Loucy (cell line): ENCODE measurements at regions not wholly inside any gene's neighbourhood (a gene's known extent, or its start where the extent isn't known, plus 50 kb on each side); places are given as distances from the start of the nearest gene placed in this dataset.
"Not testable (repeated sequence)": the region's sequence is repeated elsewhere in the genome, so short reads cannot be mapped to it uniquely, and the experiment has no call there.

ENCODE experiments used
- H2AFZ ChIP-seq: fragments of 200-600 bp; sonication (generic); 2 replicates; pipeline ENCODE4 v1.6.0; 2016; ENCODE audit warnings: antibody characterized with exemption, mild to moderate bottlenecking, low read length, moderate library complexity
- H3F3A ChIP-seq: fragments of 200-600 bp; 2 replicates; pipeline ENCODE4 v1.6.0; 2016; ENCODE audit warnings: antibody characterized with exemption, low read depth, mild to moderate bottlenecking
- H3K27me3 ChIP-seq: fragments of 200-600 bp; sonication (generic); 2 replicates; pipeline ENCODE4 v1.6.1; 2014; ENCODE audit warnings: low read length, mild to moderate bottlenecking; ENCODE audit not compliant: insufficient read depth, poor library complexity, severe bottlenecking
- H3K36me3 ChIP-seq: fragments of 200-600 bp; sonication (generic); 2 replicates; pipeline ENCODE4 v1.6.1; 2016; ENCODE audit warnings: low read length; ENCODE audit not compliant: insufficient read depth
- H3K4me1 ChIP-seq: fragments of 200-600 bp; sonication (generic); 2 replicates; pipeline ENCODE4 v1.5.1; 2014; ENCODE audit warnings: low read length, mild to moderate bottlenecking; ENCODE audit not compliant: insufficient read depth, poor library complexity, severe bottlenecking
- H3K4me2 ChIP-seq: fragments of 200-600 bp; sonication (generic); 2 replicates; pipeline ENCODE4 v1.6.0; 2014; ENCODE audit warnings: antibody characterized with exemption, low read length, low read depth, mild to moderate bottlenecking; ENCODE audit not compliant: poor library complexity, severe bottlenecking
- H3K4me3 ChIP-seq: fragments of 200-600 bp; sonication (generic); 2 replicates; pipeline ENCODE4 v1.5.1; 2014; ENCODE audit warnings: low read length, mild to moderate bottlenecking, mixed read lengths; ENCODE audit not compliant: poor library complexity, severe bottlenecking
- H3K79me2 ChIP-seq: fragments of 200-600 bp; sonication (generic); 2 replicates; pipeline ENCODE4 v1.6.1; 2014; ENCODE audit warnings: low read length; ENCODE audit not compliant: insufficient read depth
- H3K9ac ChIP-seq: fragments of 200-600 bp; sonication (generic); 2 replicates; pipeline ENCODE4 v1.6.0; 2014; ENCODE audit warnings: mild to moderate bottlenecking, low read depth, low read length, moderate library complexity; ENCODE audit not compliant: poor library complexity, severe bottlenecking
- H3K9me2 ChIP-seq: fragments of 200-600 bp; sonication (generic); replicated peaks from 2 replicates; pipeline ENCODE4 v1.6.1; 2016; ENCODE audit warnings: low read depth, low read length, mixed read lengths
- H3K9me3 ChIP-seq: fragments of 200-600 bp; sonication (generic); 2 replicates; pipeline ENCODE4 v1.6.1; 2014; ENCODE audit warnings: mild to moderate bottlenecking, antibody characterized with exemption, low read length, low read depth; ENCODE audit not compliant: insufficient read depth
- H4K20me1 ChIP-seq: fragments of 200-600 bp; sonication (generic); 2 replicates; pipeline ENCODE4 v1.6.0; 2014; ENCODE audit warnings: antibody characterized with exemption, low read length, mild to moderate bottlenecking; ENCODE audit not compliant: insufficient read depth, poor library complexity, severe bottlenecking
- EZH2phosphoT487 ChIP-seq: fragments of 200-600 bp; IDR thresholded peaks from 2 replicates; pipeline ENCODE4 v1.6.1; 2018; ENCODE audit warnings: antibody characterized with exemption, mild to moderate bottlenecking, moderate library complexity, borderline replicate concordance
- TF ChIP-seq, protein P1 (sequence below): fragments of 200-600 bp; sonication (generic); conservative IDR thresholded peaks from 2 replicates; pipeline ENCODE4 v1.5.1; 2014; ENCODE audit warnings: mild to moderate bottlenecking, antibody characterized with exemption, low read length

DNA sequence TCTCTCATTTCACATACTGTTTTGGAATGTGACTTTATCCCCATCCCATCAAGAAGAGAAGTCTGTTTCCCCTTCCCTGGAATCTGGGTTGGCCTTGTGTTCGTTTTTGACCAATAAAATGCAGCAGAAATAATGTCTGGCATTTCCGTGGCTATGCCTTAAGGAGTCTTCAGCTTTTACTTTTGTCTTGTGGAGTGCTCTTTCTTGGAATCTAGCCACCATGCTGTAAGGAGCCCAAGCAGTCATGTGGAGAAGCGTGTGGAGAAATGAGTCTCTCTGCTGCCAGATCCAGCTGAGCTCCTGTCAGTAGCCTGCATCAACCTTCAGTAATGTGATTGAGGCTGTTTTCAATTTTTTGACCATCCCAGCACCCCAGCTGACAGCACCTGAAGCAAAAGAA is 84.4 kb upstream of the ARMCX2 start:
- no peak overlapping the region for H3K9ac ChIP-seq
- H4K20me1 ChIP-seq: no peaks in the 10 kb centered on the region
- H3K4me1 ChIP-seq: no peaks in the 10 kb centered on the region
- no peaks in the 10 kb centered on the region for H3K27me3 ChIP-seq
- no peaks in the 10 kb centered on the region for H3K36me3 ChIP-seq
- no peaks in the 10 kb centered on the region for H3F3A ChIP-seq
- H3K9me3 ChIP-seq: no peaks in the 10 kb centered on the region
- H3K79me2 ChIP-seq: no peaks in the 10 kb centered on the region
- no peak overlapping the region for H2AFZ ChIP-seq
- H3K4me3 ChIP-seq: no peak overlapping the region
- TF ChIP-seq, protein P1, sequence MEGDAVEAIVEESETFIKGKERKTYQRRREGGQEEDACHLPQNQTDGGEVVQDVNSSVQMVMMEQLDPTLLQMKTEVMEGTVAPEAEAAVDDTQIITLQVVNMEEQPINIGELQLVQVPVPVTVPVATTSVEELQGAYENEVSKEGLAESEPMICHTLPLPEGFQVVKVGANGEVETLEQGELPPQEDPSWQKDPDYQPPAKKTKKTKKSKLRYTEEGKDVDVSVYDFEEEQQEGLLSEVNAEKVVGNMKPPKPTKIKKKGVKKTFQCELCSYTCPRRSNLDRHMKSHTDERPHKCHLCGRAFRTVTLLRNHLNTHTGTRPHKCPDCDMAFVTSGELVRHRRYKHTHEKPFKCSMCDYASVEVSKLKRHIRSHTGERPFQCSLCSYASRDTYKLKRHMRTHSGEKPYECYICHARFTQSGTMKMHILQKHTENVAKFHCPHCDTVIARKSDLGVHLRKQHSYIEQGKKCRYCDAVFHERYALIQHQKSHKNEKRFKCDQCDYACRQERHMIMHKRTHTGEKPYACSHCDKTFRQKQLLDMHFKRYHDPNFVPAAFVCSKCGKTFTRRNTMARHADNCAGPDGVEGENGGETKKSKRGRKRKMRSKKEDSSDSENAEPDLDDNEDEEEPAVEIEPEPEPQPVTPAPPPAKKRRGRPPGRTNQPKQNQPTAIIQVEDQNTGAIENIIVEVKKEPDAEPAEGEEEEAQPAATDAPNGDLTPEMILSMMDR: no peak
- no peak for TF ChIP-seq EZH2phosphoT487
- H3K4me2 ChIP-seq: no peak overlapping the region
- no peaks in the 10 kb centered on the region for H3K9me2 ChIP-seq

DNA sequence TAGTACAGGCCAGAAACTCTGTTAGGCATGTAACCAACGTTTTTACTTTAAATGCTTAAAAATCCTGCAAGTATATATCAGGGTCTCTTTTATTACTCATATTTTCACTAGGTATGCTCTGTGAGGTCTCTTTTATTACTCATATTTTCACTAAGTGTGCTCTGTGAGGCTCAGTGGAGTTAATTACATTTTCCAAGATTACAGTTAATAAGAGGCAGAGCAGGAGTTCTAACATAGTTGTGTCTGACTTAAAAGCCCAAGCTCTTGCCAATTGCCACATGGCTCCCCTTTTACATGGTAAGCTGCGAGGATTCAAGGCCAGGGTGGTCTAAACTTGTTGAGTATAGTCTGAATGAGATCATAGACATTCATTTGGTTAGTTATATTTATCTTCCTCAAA is 81.0 kb upstream of the ARMCX2 start:
- H3K9me3 ChIP-seq: no peaks in the 10 kb centered on the region
- no peaks in the 10 kb centered on the region for H3K9me2 ChIP-seq
- TF ChIP-seq EZH2phosphoT487: no peak
- TF ChIP-seq, protein P1: no peak
- H3K27me3 ChIP-seq: no peaks in the 10 kb centered on the region
- no peak overlapping the region for H3K4me2 ChIP-seq
- no peak overlapping the region for H2AFZ ChIP-seq
- H3F3A ChIP-seq: no peaks in the 10 kb centered on the region
- H3K4me1 ChIP-seq: no peaks in the 10 kb centered on the region
- no peak overlapping the region for H3K9ac ChIP-seq
- H3K36me3 ChIP-seq: no peaks in the 10 kb centered on the region
- no peaks in the 10 kb centered on the region for H3K79me2 ChIP-seq
- H3K4me3 ChIP-seq: no peak overlapping the region
- no peaks in the 10 kb centered on the region for H4K20me1 ChIP-seq

DNA sequence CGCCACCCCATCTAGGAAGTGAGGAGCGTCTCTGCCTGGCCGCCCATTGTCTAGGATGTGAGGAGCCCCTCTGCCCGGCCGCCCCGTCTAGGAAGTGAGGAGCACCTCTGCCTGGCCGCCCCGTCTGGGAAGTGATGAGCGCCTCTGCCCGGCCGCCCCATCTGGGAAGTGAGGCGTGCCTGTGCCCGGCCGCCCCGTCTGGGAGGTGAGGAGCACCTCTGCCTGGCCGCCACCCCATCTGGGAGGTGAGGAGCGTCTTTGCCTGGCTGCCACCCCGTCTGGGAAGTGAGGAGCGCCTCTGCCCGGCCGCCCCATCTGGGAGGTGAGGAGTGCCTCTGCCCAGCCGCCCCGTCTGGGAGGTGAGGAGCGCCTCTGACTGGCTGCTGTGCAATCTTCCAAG is 79.2 kb upstream of the ARMCX2 start:
- H3K9me3 ChIP-seq, H3K79me2 ChIP-seq, H3K9me2 ChIP-seq, H3K4me2 ChIP-seq, H3K27me3 ChIP-seq, H3F3A ChIP-seq, H2AFZ ChIP-seq, H3K9ac ChIP-seq, H3K4me3 ChIP-seq, H4K20me1 ChIP-seq, H3K4me1 ChIP-seq, H3K36me3 ChIP-seq: not testable (repeated sequence)

DNA sequence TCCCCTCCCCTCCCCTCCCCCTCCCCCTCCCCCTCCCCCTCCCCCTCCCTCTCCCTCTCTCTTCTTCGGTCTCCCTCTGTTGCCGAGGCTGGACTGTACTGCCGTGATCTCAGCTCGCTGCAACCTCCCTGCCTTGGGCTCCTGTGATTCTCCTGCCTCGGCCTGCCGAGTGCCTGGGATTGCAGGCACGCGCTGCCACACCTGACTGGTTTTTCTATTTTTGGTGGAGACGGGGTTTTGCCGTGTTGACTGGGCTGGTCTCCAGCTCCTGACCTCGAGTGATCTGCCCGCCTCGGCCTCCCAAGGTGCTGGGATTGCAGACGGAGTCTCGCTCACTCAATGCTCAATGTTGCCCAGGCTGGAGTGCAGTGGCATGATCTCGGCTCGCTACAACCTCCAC is 78.8 kb upstream of the ARMCX2 start:
- H3K9me2 ChIP-seq, H3K27me3 ChIP-seq, H4K20me1 ChIP-seq, H3F3A ChIP-seq, H3K4me1 ChIP-seq, H3K79me2 ChIP-seq, H3K4me3 ChIP-seq, H3K9me3 ChIP-seq, H2AFZ ChIP-seq, H3K9ac ChIP-seq, H3K4me2 ChIP-seq, H3K36me3 ChIP-seq: not testable (repeated sequence)
